ENCODE measurements at regions not wholly inside any gene's neighbourhood (a gene's known extent, or its start where the extent isn't known, plus 50 kb on each side); places are given as distances from the start of the nearest gene placed in this dataset.
"Not testable (repeated sequence)": the region's sequence is repeated elsewhere in the genome, so short reads cannot be mapped to it uniquely, and the experiment has no call there.

- DNase-seq = no peak
Observed at GRCh38 chr5:102617191-102618187, 118.7 kb upstream of the SLCO6A1 start.

DNA sequence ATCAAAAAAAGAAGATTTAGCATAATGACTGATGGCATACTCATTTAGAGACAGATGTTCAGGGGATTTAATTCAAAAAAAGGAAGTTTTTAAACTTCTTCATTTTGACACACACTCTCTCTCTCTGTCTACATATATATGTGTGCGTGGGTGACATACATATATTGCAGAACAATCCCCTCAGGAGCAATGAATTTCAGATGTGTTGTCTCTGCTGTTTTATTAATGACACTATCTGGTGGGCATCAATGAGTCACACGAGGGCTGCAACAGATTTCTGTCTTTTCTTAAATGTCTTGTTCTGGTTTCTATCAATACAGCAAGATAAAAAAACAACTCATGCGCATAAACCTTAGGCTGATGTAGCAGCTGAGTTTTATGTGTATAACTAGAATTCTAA is 123.5 kb upstream of the SLCO6A1 start:
- no peak for DNase-seq

GRCh38 chr5:102623329-102624065 is 124.7 kb upstream of the SLCO6A1 start:
- no peak for DNase-seq

GRCh38 chr5:102624405-102624804 is 125.6 kb upstream of the SLCO6A1 start:
- no peak for DNase-seq

GRCh38 chr5:102625468-102625867 is 126.7 kb upstream of the SLCO6A1 start:
- DNase-seq = no peak

DNA sequence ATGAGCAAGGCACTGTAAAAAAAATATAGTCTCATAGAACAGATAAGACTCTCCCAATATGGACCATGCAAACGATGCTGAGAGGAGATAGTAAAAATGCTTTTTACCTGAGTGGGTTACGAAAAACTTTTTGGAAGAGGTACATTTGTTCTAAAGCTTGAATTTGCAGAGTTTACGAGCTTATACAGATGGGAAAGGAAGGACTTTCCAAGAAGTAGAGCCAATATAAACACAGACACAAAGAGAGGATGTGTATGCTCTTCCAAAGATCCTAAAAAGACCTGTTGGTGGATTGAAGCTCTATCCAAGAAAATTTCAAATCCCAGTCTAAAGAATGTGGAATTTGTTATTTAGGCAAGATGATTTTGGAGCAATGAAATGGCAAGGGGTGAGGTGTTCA is 127.1 kb upstream of the SLCO6A1 start:
- DNase-seq = no peak

DNA sequence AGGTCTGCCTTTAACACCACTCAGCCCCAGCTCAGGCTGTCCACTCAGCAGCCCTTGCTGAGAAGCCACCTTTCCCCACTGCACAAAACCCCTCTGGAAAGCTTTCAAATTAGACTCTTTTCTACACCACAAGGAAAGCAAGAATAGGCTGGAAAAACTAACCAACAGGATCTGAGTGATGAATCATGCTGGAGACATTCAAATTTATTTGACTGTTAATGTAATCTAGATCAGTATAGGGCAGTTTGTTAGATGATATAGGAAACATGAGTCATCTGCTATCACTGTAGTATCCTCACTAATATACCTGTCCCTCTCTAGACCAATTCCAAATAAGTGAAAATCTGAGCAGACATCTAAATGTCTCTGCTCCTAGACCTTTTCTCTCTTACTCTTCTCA is 127.8 kb upstream of the PAM start:
- no peak for DNase-seq

GRCh38 chr5:102628441-102629175 is 126.5 kb upstream of the PAM start:
- DNase-seq = no peak

- DNase-seq = no peak
Observed at GRCh38 chr5:102629827-102630605, 125.1 kb upstream of the PAM start.

DNA sequence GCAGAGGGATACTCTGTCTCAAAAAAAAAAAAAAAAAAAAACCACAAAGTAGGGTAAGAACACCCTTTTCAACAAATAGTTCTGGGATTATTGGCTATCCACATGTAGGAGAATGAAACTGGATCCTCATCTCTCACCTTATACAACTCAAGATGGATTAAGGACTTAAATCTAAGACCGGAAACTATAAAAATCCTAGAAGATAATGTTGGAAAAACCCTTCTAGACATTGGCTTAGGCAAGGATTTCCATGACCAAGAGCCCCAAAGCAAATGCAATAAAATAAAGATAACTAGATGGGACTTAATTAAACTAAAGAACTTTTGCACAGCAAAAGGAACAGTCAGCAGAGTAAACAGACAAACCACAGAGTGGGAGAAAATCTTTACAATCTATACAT is 119.7 kb upstream of the PAM start:
- DNase-seq = not testable (repeated sequence)

DNA sequence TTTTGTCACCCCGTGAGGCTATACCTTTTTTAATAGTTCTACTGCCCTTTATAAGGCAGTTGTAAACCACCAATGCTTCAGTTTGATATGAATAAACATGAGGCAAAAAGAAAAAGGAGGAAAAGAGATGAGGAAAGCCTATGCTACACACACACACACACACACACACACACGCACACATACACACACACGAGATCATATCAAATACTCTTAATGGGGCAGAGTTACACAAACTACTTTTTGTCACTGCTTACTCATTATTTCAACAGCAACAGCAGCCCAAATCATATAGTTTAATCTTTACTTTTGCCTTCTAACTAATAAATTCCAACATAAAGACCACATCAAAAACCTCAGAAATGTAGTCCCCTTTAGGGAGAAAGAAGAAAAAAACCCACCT is 116.8 kb upstream of the PAM start:
- no peak for DNase-seq

DNA sequence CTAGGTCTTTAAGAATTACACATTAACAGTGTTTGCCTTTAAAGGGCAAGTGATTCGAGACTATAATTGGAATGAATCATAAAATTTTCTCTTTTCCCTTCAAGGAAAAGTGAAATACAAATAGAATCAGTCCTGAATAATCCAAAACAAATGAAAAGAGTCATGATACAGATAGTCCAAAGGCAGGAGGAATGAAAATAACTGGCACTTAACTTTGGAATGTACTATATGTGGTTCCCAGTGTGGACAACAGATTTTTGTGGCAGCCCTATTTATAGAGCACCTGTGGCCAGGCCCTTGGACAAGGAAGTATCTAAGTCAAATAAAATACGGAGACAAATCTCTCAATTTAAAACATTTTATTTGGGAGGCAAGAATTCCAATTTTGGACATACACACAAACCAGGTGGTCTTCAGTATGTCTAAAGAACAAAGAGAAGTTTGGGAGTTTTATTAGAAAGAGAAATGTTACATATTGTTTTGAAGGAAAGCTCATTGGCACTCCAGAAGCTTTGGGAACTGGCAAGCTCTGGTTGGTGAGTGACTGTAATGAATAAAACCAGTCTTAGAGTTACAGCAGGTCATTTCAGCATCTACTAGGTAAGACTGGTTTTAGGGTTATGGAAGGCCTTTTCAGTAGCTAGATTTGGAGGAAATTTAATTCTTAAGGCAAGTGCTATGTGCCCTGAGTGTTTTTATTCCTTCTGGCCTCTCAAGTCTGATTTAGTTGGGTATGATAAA is 116.0 kb upstream of the PAM start:
- DNase-seq = no peak

DNA sequence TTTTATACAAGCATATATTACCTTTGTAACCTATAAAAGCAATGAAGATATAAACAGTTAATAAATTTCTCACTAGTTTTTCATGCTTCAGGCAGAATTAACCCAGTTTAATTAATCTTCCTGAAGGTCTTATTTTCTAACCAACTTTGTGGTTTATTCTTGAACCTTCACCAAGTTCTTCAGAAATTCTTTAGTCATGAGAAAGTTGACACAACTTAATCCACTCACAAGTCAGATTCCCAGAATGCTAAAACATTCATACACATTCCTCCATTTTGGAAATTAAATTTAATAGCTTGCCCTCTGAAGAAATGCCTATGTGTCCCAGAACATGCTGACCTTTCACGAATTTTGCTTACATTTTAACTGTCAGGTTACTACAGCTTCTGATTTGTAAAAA is 105.4 kb upstream of the PAM start:
- no peak for DNase-seq

DNA sequence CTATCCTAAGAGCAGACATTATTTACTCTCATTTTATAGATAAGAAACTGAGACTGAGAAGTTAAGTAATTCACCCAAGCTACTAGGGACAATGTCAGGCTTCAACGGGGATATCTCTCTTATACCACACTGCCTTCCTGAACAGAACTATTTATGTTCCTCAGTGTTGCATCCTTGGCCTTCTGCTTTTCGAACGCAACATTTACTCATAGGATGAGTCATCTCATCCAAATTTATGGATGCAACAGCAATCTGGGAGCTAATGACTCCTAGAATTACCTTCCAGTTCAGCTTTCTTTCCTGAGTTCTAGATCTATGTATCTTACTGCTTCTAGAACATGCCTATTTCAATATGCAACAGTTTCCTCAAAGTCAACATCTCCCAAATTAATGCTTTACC is 103.6 kb upstream of the PAM start:
- no peak for DNase-seq

DNA sequence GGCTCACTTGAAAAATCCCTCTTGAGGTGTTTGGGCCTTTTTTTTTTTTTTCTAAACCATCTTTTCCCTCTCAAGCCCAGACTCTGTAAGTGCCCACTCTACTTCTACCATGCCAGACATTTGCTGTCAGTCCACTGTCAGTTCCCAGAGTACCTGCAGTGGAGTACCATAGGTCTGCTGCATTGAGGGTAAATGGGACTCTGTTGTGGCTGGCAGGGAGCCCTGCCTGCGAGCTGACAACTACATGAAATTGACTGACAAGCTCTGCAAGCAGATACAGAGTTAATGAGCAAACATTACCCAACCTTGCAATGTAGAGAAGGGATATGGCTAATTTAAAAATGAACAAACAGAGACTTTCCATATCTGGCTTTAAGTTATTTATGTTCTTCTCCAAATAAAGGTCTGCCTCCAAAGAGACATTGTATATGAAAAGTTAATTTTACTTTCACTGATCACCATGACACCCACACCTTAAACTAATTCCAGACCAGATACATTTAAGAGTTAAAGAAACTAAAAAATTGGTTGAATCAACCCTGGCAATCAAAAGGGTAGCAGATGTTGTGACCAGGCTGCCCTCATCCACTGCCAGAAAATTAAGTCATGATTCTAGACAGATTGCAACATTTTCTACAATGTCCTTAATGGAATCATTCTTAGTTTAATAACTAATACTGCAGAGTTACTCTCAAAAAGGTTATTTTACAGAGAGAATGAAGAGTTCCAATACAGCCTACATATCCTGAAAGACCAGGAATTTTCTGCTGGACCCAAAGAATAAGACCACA is 100.4 kb upstream of the PAM start:
- DNase-seq = no peak

- DNase-seq = no peak
Observed at GRCh38 chr5:102659151-102659550, 96.0 kb upstream of the PAM start.

- no peak for DNase-seq
Observed at GRCh38 chr5:102660111-102660510, 95.0 kb upstream of the PAM start.

DNA sequence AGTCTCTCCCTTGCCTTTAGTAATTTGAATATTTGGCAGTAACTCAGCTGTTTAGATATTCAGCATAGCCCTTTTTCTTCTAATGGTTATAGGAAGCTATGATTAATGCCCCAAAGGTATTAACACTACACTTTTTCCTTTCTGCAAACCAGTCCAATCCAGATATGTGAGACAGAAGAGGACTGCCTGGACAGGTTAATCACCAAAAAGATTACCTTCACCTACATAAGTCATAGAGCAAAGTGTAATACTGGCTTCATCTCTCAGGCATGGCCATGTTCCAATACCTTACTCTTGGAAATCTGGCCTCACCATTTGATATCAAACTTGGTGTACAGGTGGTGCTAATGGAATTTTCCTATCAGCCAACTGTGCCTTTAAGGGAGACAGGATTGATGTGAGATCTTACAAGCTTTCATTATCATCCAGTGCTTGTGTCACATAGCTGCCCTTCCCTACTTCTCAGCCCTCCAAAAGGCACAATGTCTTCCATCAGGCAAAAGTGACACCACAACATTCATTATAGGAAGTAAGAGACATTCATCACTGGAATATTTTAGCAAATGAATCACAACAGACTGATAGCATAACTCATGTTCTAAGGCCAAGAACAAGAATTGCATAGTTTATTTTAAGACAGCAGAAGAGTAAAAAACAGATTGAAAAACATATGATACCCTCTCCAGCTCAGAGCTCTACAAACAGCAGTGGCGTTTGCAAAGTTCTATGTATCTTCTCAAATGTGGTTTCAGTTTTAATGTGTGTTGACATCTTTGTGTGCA is 91.2 kb upstream of the PAM start:
- DNase-seq = no peak

GRCh38 chr5:102664616-102665335 is 90.3 kb upstream of the PAM start:
- DNase-seq = no peak

Data from CD4-positive, alpha-beta T cell treated with Interleukin-4 for 4 hours (primary cell).